ENCODE measurements at regions not wholly inside any gene's neighbourhood (a gene's known extent, or its start where the extent isn't known, plus 50 kb on each side); places are given as distances from the start of the nearest gene placed in this dataset.

DNA sequence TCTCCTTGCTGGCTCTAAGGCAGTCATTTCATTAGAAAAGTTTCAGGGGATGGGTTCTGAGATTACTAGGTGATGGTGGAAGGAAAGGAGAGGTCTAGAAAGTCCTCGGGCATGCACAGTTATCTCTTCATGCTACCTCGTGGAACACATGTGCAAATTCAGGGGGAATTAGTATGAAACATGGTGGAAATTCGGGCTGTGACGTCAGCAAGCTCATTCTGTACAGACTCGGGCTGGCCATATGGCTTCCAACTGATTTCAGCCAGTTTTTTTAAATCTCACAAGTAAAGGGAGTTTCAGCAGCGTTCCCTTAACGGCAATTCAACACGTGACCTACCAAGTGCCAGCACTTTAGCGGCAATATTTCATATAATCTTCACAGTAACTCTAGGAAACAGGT is 251.1 kb downstream of the TBL1XR1 start:
- Histone ChIP-seq H4K5ac (ENCODE audit: insufficient read length, low read depth, low read length) (no peak overlapping the region), H3K4me1 (ENCODE audit: insufficient read depth, low read length) (no peaks in the 10 kb centered on the region), H4K8ac (replicated peaks; ENCODE audit: insufficient read length, low read depth, low read length) (no peak overlapping the region), H3K56ac (ENCODE audit: insufficient read length, low read depth, low read length) (no peak overlapping the region), H2BK5ac (ENCODE audit: insufficient read length, low read length) (no peak overlapping the region), H3T11ph (ENCODE audit: low read length) (no peak overlapping the region), H2AK5ac (ENCODE audit: insufficient read length, low read length) (no peak overlapping the region), H2BK20ac (ENCODE audit: low read depth, low read length, poor library complexity, severe bottlenecking) (no peak overlapping the region), H2BK12ac (ENCODE audit: insufficient read length, low read depth, low read length) (no peak overlapping the region), H3K4ac (ENCODE audit: low read depth, low read length) (no peak overlapping the region), H2AFZ (ENCODE audit: low read length) (no peak overlapping the region), H2BK15ac (ENCODE audit: low read depth, low read length) (no peak overlapping the region), H3K4me2 (ENCODE audit: insufficient read depth, insufficient read length, low read length) (no peak overlapping the region), H3K79me2 (ENCODE audit: insufficient read depth, low read length) (no peaks in the 10 kb centered on the region), H3K79me1 (ENCODE audit: insufficient read depth, low read depth, low read length, poor library complexity, severe bottlenecking) (no peaks in the 10 kb centered on the region), H3K9ac (ENCODE audit: extremely low read depth, insufficient read length, low read length) (no peak overlapping the region), H3K27ac (ENCODE audit: insufficient read length, low read depth, low read length) (no peak overlapping the region), H3K23ac (ENCODE audit: insufficient read length, low read depth, low read length) (no peak overlapping the region), H3K9me3 (ENCODE audit: control insufficient read depth, low read depth, low read length) (no peaks in the 10 kb centered on the region), H2BK120ac (ENCODE audit: low read depth, low read length, poor library complexity, severe bottlenecking) (no peak overlapping the region), H3K27me3 (ENCODE audit: insufficient read depth, low read length) (no peaks in the 10 kb centered on the region), H3K14ac (ENCODE audit: insufficient read depth, low read length) (no peak overlapping the region), H3K23me2 (ENCODE audit: insufficient read length, low read depth, low read length, poor library complexity, severe bottlenecking) (no peaks in the 10 kb centered on the region), H3K18ac (ENCODE audit: insufficient read length, low read depth, low read length) (no peak overlapping the region), H4K20me1 (ENCODE audit: control insufficient read depth, insufficient read depth, insufficient read length) (no peaks in the 10 kb centered on the region), H4K91ac (ENCODE audit: insufficient read length, low read depth, low read length) (no peak overlapping the region)
- Mint-ChIP-seq H3K4me1 (peaks cover 6 to 11% of the 10 kb centered on the region in 2 experiments; a peak in 2 of 4 replicates), H3K4me3 (no peak overlapping the region), H3K36me3 (ENCODE audit: insufficient read depth in 1 of 3, low read depth in 3 of 3) (no peaks in the 10 kb centered on the region), H3K27me3 (ENCODE audit: low read depth) (no peaks in the 10 kb centered on the region; the same call in 1 of the 2 replicates), H3K9me3 (no peaks in the 10 kb centered on the region), H3K27ac (no peak overlapping the region; a peak in 1 of 7 replicates)
- no peak for DNase-seq
- TF ChIP-seq, protein P1, sequence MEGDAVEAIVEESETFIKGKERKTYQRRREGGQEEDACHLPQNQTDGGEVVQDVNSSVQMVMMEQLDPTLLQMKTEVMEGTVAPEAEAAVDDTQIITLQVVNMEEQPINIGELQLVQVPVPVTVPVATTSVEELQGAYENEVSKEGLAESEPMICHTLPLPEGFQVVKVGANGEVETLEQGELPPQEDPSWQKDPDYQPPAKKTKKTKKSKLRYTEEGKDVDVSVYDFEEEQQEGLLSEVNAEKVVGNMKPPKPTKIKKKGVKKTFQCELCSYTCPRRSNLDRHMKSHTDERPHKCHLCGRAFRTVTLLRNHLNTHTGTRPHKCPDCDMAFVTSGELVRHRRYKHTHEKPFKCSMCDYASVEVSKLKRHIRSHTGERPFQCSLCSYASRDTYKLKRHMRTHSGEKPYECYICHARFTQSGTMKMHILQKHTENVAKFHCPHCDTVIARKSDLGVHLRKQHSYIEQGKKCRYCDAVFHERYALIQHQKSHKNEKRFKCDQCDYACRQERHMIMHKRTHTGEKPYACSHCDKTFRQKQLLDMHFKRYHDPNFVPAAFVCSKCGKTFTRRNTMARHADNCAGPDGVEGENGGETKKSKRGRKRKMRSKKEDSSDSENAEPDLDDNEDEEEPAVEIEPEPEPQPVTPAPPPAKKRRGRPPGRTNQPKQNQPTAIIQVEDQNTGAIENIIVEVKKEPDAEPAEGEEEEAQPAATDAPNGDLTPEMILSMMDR (conservative IDR thresholded peaks at IDR 0.05): no peak
- no CpG with 5 or more reads among the region's 9 CpGs for WGBS (ENCODE audit: extremely low coverage, insufficient read length, low lambda C conversion rate)

Measured in H9 (cell line).